HEK293 (cell line): ENCODE measurements at regions not wholly inside any gene's neighbourhood (a gene's known extent, or its start where the extent isn't known, plus 50 kb on each side); places are given as distances from the start of the nearest gene placed in this dataset.
"Not testable (repeated sequence)": the region's sequence is repeated elsewhere in the genome, so short reads cannot be mapped to it uniquely, and the experiment has no call there.

ENCODE experiments used
- CTCF ChIA-PET: fragments of 350-600 bp; formaldehyde crosslinking; extraction: SDS; loops from one replicate; lab custom pipeline; 2021; ENCODE audit warnings: antibody characterized with exemption; lab: Yijun Ruan, JAX
- POLR2A ChIA-PET: fragments of 300-600 bp; formaldehyde crosslinking; extraction: SDS; loops from one replicate; lab custom pipeline; 2020; ENCODE audit warnings: antibody characterized with exemption, inconsistent platforms; lab: Yijun Ruan, JAX
- H3K27ac ChIP-seq: fragments of 200-500 bp; sonication (Bioruptor generic); 2 replicates; pipeline ENCODE4 v1.5.1; 2014; ENCODE audit warnings: low read depth, low read length, control low read depth, inconsistent platforms; ENCODE audit errors: extremely low read depth
- H3K36me3 ChIP-seq, 2 experiments: fragments of 200-500 bp in 1 of 2; sonication (Bioruptor generic) in 1 of 2; 1 replicate in 1 of 2; 2 replicates in 1 of 2; pipeline ENCODE4 v1.5.1; 2014 to 2017; ENCODE audit warnings: inconsistent platforms in 2 of 2, low read length in 2 of 2; ENCODE audit not compliant: control insufficient read depth in 2 of 2, insufficient read depth in 1 of 2
- H3K4me1 ChIP-seq: fragments of 200-500 bp; sonication (Bioruptor generic); 2 replicates; pipeline ENCODE4 v1.5.1; 2014; ENCODE audit warnings: mild to moderate bottlenecking, low read length, inconsistent platforms; ENCODE audit not compliant: control insufficient read depth, insufficient read depth
- H3K4me3 ChIP-seq: 2 replicates; pipeline ENCODE4 v1.5.1; 2011; ENCODE audit warnings: low read depth, mild to moderate bottlenecking, control low read depth, low read length, moderate library complexity
- H3K9me3 ChIP-seq: fragments of 200-500 bp; sonication (Bioruptor generic); 2 replicates; pipeline ENCODE4 v1.5.1; 2014; ENCODE audit warnings: low read depth, low read length, inconsistent platforms; ENCODE audit not compliant: control insufficient read depth, insufficient read depth
- BCL11A ChIP-seq: fragments of 450-650 bp; formaldehyde crosslinking; IDR thresholded peaks from 2 replicates; pipeline ENCODE4 v1.5.1; 2016; ENCODE audit warnings: low read depth, missing biosample characterization, missing genetic modification characterization
- REPIN1 ChIP-seq: fragments of 450-650 bp; formaldehyde crosslinking; IDR thresholded peaks from 2 replicates; pipeline ENCODE4 v1.5.1; 2017; ENCODE audit warnings: missing biosample characterization, missing genetic modification characterization, low read depth
- TRIM28 ChIP-seq: IDR thresholded peaks from 2 replicates; pipeline ENCODE4 v1.6.1; 2011; ENCODE audit warnings: low read length, control low read depth, borderline replicate concordance
- ZBTB17 ChIP-seq: fragments of 450-650 bp; formaldehyde crosslinking; IDR thresholded peaks from 2 replicates; pipeline ENCODE4 v1.5.1; 2016; ENCODE audit warnings: missing biosample characterization, missing genetic modification characterization
- ZFHX2 ChIP-seq: fragments of 450-650 bp; formaldehyde crosslinking; conservative IDR thresholded peaks from 2 replicates; pipeline ENCODE4 v1.5.1; 2016; ENCODE audit warnings: missing biosample characterization, missing genetic modification characterization
- ZNF391 ChIP-seq: fragments of 450-650 bp; formaldehyde crosslinking; IDR thresholded peaks from 2 replicates; pipeline ENCODE4 v1.5.1; 2016; ENCODE audit warnings: low read depth, missing biosample characterization, missing genetic modification characterization, borderline replicate concordance
- ZNF488 ChIP-seq: fragments of 450-650 bp; formaldehyde crosslinking; IDR thresholded peaks from 2 replicates; pipeline ENCODE4 v1.5.1; 2016; ENCODE audit warnings: missing biosample characterization, missing genetic modification characterization
- ZSCAN23 ChIP-seq: fragments of 450-650 bp; formaldehyde crosslinking; IDR thresholded peaks from 2 replicates; pipeline ENCODE4 v1.5.1; 2016; ENCODE audit warnings: missing biosample characterization, missing genetic modification characterization
- ZXDB ChIP-seq: fragments of 450-650 bp; formaldehyde crosslinking; IDR thresholded peaks from 2 replicates; pipeline ENCODE4 v1.5.1; 2016; ENCODE audit warnings: missing biosample characterization, missing genetic modification characterization
- TF ChIP-seq, protein P1 (sequence below): fragments of 450-650 bp; formaldehyde crosslinking; IDR thresholded peaks from 2 replicates; pipeline ENCODE4 v1.5.1; 2016; ENCODE audit warnings: missing biosample characterization, missing genetic modification characterization
- TF ChIP-seq, protein P2 (sequence below): fragments of 450-650 bp; formaldehyde crosslinking; IDR thresholded peaks from 2 replicates; pipeline ENCODE4 v1.5.1; 2017; ENCODE audit warnings: missing biosample characterization, missing genetic modification characterization
- TF ChIP-seq, protein P3 (sequence below): fragments of 450-650 bp; formaldehyde crosslinking; IDR thresholded peaks from 2 replicates; pipeline ENCODE4 v1.5.1; 2016; ENCODE audit warnings: missing biosample characterization, missing genetic modification characterization

DNA sequence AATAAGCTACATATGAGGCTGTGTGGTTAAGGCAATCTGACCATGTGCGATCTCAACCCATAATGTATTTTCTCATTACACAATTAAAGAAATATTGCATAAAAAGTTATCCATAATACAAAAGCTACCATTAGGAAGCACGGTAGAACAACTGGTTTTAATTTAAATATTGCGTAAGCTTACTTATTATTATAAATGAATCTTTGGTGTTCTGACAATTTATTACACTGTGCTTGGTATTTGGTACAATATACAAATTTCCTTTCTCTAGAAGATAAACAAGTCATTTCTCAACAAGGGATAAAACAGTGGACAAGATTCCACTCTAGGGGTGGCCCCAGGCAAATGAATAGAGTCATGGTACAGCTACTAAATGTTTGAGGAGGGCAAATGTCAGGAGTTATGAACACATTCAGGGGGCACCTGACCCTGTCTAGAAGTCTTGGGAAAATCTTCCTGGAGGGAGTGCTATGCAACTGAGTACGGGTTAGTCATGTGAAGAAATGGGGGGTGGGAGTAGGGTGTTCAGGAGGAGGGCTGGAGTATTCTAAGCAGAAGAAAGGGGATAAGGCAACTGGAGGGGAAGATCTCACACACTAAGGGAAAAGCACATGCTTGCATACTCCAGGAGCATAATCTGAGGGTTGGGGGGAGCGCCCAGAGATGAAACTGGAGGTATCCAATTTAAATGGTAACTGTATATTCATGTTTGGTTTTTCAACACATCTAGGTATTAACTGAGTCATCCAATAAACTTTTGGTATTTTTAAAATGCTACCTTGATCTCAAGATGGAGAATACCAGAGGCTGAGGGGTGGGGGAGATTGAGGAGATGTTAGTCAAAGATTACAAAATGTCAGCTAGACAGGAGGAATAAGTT, 296.9 kb upstream of the SGK1 start:
- no peak overlapping the region for H3K27ac ChIP-seq
- 0 out of 2 replicates have a peak, but pooled peaks cover 2% of the 10 kb centered on the region for H3K4me1 ChIP-seq
- H3K4me3 ChIP-seq, result no peak overlapping the region
- ChIA-PET CTCF (interaction anchor here (0.5 to 1.4 kb wide), 4 partner anchors 9 to 267 kb away, joined by 3 to 6 read pairs (median 3); no protein-coding TSS in a partner anchor), POLR2A (interaction anchor here (0.6 kb wide), 1 partner anchor 85 kb away, joined by 4 read pairs; no protein-coding TSS in a partner anchor)
- H3K36me3 ChIP-seq, result no peaks in the 10 kb centered on the region
- H3K9me3 ChIP-seq, result no peaks in the 10 kb centered on the region
- no peak for TF ChIP-seq TRIM28
- TF ChIP-seq REPIN1 (tag by site-specific recombination), result no peak
- TF ChIP-seq, protein P1, sequence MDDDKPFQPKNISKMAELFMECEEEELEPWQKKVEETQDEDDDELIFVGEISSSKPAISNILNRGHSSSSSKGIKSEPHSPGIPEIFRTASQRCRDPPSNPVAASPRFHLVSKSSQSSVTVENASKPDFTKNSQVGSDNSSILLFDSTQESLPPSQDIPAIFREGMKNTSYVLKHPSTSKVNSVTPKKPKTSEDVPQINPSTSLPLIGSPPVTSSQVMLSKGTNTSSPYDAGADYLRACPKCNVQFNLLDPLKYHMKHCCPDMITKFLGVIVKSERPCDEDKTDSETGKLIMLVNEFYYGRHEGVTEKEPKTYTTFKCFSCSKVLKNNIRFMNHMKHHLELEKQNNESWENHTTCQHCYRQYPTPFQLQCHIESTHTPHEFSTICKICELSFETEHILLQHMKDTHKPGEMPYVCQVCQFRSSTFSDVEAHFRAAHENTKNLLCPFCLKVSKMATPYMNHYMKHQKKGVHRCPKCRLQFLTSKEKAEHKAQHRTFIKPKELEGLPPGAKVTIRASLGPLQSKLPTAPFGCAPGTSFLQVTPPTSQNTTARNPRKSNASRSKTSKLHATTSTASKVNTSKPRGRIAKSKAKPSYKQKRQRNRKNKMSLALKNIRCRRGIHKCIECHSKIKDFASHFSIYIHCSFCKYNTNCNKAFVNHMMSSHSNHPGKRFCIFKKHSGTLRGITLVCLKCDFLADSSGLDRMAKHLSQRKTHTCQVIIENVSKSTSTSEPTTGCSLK (tag by site-specific recombination), result no peak
- TF ChIP-seq ZBTB17, result no peak
- no peak for TF ChIP-seq ZNF391 (tag by site-specific recombination)
- TF ChIP-seq ZNF488 (tag by site-specific recombination), result no peak
- TF ChIP-seq, protein P2, sequence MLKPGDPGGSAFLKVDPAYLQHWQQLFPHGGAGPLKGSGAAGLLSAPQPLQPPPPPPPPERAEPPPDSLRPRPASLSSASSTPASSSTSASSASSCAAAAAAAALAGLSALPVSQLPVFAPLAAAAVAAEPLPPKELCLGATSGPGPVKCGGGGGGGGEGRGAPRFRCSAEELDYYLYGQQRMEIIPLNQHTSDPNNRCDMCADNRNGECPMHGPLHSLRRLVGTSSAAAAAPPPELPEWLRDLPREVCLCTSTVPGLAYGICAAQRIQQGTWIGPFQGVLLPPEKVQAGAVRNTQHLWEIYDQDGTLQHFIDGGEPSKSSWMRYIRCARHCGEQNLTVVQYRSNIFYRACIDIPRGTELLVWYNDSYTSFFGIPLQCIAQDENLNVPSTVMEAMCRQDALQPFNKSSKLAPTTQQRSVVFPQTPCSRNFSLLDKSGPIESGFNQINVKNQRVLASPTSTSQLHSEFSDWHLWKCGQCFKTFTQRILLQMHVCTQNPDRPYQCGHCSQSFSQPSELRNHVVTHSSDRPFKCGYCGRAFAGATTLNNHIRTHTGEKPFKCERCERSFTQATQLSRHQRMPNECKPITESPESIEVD (tag by site-specific recombination), result no peak
- no peak for TF ChIP-seq ZFHX2 (tag by site-specific recombination)
- TF ChIP-seq ZSCAN23 (tag by site-specific recombination), result no peak
- TF ChIP-seq, protein P3, sequence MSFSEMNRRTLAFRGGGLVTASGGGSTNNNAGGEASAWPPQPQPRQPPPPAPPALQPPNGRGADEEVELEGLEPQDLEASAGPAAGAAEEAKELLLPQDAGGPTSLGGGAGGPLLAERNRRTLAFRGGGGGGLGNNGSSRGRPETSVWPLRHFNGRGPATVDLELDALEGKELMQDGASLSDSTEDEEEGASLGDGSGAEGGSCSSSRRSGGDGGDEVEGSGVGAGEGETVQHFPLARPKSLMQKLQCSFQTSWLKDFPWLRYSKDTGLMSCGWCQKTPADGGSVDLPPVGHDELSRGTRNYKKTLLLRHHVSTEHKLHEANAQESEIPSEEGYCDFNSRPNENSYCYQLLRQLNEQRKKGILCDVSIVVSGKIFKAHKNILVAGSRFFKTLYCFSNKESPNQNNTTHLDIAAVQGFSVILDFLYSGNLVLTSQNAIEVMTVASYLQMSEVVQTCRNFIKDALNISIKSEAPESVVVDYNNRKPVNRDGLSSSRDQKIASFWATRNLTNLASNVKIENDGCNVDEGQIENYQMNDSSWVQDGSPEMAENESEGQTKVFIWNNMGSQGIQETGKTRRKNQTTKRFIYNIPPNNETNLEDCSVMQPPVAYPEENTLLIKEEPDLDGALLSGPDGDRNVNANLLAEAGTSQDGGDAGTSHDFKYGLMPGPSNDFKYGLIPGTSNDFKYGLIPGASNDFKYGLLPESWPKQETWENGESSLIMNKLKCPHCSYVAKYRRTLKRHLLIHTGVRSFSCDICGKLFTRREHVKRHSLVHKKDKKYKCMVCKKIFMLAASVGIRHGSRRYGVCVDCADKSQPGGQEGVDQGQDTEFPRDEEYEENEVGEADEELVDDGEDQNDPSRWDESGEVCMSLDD (tag by site-specific recombination), result no peak
- no peak for TF ChIP-seq BCL11A (tag by site-specific recombination)
- no peak for TF ChIP-seq ZXDB (tag by site-specific recombination)

DNA sequence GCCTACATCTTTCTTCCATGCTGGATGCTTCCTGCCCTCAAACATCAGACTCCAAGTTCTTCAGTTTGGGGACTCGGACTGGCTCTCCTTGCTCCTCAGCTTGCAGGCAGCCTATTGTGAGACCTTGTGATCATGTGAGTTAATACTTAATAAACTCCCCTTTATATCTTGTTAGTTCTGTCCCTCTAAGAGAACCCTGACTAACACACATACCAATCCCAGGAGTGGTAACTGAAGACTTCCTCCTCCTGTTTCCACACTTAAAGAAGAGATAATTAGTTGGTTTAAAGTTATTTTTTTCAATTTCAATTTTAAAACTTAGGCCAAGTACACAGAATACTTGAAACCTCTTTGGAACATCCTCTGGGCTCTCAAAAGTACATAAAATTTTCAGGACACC, 294.2 kb upstream of the SGK1 start:
- H3K27ac ChIP-seq, H3K4me3 ChIP-seq, H3K36me3 ChIP-seq, POLR2A ChIA-PET, H3K9me3 ChIP-seq, CTCF ChIA-PET, H3K4me1 ChIP-seq: not testable (repeated sequence)
